HepG2 (cell line): ENCODE measurements at regions not wholly inside any gene's neighbourhood (a gene's known extent, or its start where the extent isn't known, plus 50 kb on each side); places are given as distances from the start of the nearest gene placed in this dataset.

Source experiments
- ATAC-seq: fragments of 200-7000 bp; cut with Tn5 transposase; 3 replicates; pipeline ENCODE4 v1.9.1; 2020; ENCODE audit warnings: mild to moderate bottlenecking, moderate library complexity
- BruUV-seq: library from RNA; stranded (reverse); fragments of 400-500 nt; replicated peaks from 2 replicates; lab custom pipeline; 2021; lab: Mats Ljungman, UMichigan
- CTCF ChIA-PET: fragments of 300-600 bp; formaldehyde crosslinking; extraction: SDS; loops from one replicate; lab custom pipeline; 2021; ENCODE audit warnings: low total read pairs, inconsistent platforms, low intra/inter-chr PET ratio; lab: Yijun Ruan, JAX
- POLR2A ChIA-PET: fragments of 350-600 bp; sonication (Branson Sonifier 250); formaldehyde crosslinking; loops from one replicate; lab custom pipeline; 2020; ENCODE audit warnings: antibody characterized with exemption, inconsistent platforms; lab: Yijun Ruan, JAX
- DNase-seq: peaks from one replicate; pipeline ENCODE4 v3.0.0-alpha.2; 2015; ENCODE audit warnings: low spot score
- FAIRE-seq: peaks from 3 replicates; lab custom pipeline; 2011; peaks lifted over from hg19 to GRCh38; lab: Jason Lieb, UNC
- H2AFZ ChIP-seq: one replicate; pipeline ENCODE4 v1.6.1; 2011; ENCODE audit warnings: low read length, inconsistent platforms
- H3K27ac ChIP-seq: fragments of 300-600 bp; 3 replicates; pipeline ENCODE4 v1.8.0; 2011; ENCODE audit warnings: mixed run types, mild to moderate bottlenecking, mixed read lengths, low read length, inconsistent platforms; ENCODE audit not compliant: insufficient read depth; ENCODE audit errors: extremely low read length
- H3K27me3 ChIP-seq, 2 experiments: fragments of 200-600 bp in 1 of 2; 2 replicates in 1 of 2; 3 replicates in 1 of 2; pipeline versions ENCODE4 v1.6.0 to v1.8.0; 2011; ENCODE audit warnings: low read length in 2 of 2, mild to moderate bottlenecking in 2 of 2, moderate library complexity in 2 of 2, inconsistent platforms in 1 of 2; ENCODE audit not compliant: insufficient read depth in 2 of 2, control insufficient read depth in 1 of 2
- H3K36me3 ChIP-seq, 2 experiments: fragments of 200-600 bp in 1 of 2; replicated peaks in 1 of 2; 2 replicates in 1 of 2; 3 replicates in 1 of 2; pipeline versions ENCODE4 v1.5.1 to v1.8.0; 2011; ENCODE audit warnings: low read length in 2 of 2, inconsistent platforms in 1 of 2; ENCODE audit not compliant: insufficient read depth in 2 of 2, control insufficient read depth in 1 of 2
- H3K4me1 ChIP-seq: 2 replicates; pipeline ENCODE4 v1.5.1; 2012; ENCODE audit warnings: low read length, inconsistent platforms; ENCODE audit not compliant: insufficient read depth
- H3K4me2 ChIP-seq: 2 replicates; pipeline ENCODE4 v1.6.0; 2011; ENCODE audit warnings: low read depth, low read length, inconsistent platforms
- H3K4me3 ChIP-seq, 3 experiments: fragments of 200-600 bp in 1 of 3; sonication (generic), shearing (Covaris generic) in 1 of 3; replicated peaks in 1 of 3; 2 replicates each; pipeline ENCODE4 v1.5.1; 2011 to 2016; ENCODE audit warnings: low read length in 3 of 3, inconsistent platforms in 2 of 3, low read depth in 2 of 3, mild to moderate bottlenecking in 2 of 3, control low read depth in 1 of 3, mixed read lengths in 1 of 3; ENCODE audit not compliant: insufficient read depth in 1 of 3
- H3K79me2 ChIP-seq: one replicate; pipeline ENCODE4 v1.6.1; 2011; ENCODE audit warnings: low read length, inconsistent platforms; ENCODE audit not compliant: insufficient read depth
- H3K9ac ChIP-seq: 2 replicates; pipeline ENCODE4 v1.6.0; 2011; ENCODE audit warnings: mild to moderate bottlenecking, low read depth, low read length, inconsistent platforms; ENCODE audit not compliant: insufficient read depth
- H3K9me3 ChIP-seq: 2 replicates; pipeline ENCODE4 v1.5.1; 2012; ENCODE audit warnings: mild to moderate bottlenecking, low read length
- H4K20me1 ChIP-seq: 2 replicates; pipeline ENCODE4 v1.6.0; 2011; ENCODE audit warnings: inconsistent platforms, mild to moderate bottlenecking, low read length, moderate library complexity; ENCODE audit not compliant: insufficient read depth
- CSRNP2 ChIP-seq: sonication (generic); formaldehyde crosslinking; conservative IDR thresholded peaks from 2 replicates; pipeline ENCODE4 v1.8.0; 2022; ENCODE audit warnings: low read depth, missing genetic modification reagents
- KLF6 ChIP-seq: IDR thresholded peaks from 2 replicates; pipeline ENCODE4 v1.8.0; 2016; ENCODE audit warnings: missing biosample characterization, missing genetic modification reagents
- KMT2B ChIP-seq: IDR thresholded peaks from 2 replicates; pipeline ENCODE4 v1.6.1; 2016; ENCODE audit warnings: missing genetic modification reagents, missing compliant biosample characterization
- NCOR1 ChIP-seq: fragments of 200-600 bp; sonication (generic); IDR thresholded peaks from 2 replicates; pipeline ENCODE4 v1.7.0; 2017; ENCODE audit warnings: antibody characterized with exemption, low read length, borderline replicate concordance
- PREB ChIP-seq: sonication (generic); formaldehyde crosslinking; IDR thresholded peaks from 2 replicates; pipeline ENCODE4 v1.4.0; 2020; ENCODE audit warnings: missing genetic modification reagents
- RERE ChIP-seq: IDR thresholded peaks from 2 replicates; pipeline ENCODE4 v1.6.1; 2016; ENCODE audit warnings: low read depth, missing genetic modification reagents, missing compliant biosample characterization
- TRIM24 ChIP-seq: sonication (generic); formaldehyde crosslinking; IDR thresholded peaks from 2 replicates; pipeline ENCODE4 v1.8.0; 2022; ENCODE audit warnings: mild to moderate bottlenecking, missing genetic modification reagents
- ZNF432 ChIP-seq: sonication (generic); formaldehyde crosslinking; IDR thresholded peaks from 2 replicates; pipeline ENCODE4 v1.5.0; 2020; ENCODE audit warnings: missing genetic modification reagents, mild to moderate bottlenecking, borderline replicate concordance
- ZNF746 ChIP-seq: sonication (generic); formaldehyde crosslinking; IDR thresholded peaks from 2 replicates; pipeline ENCODE4 v1.8.0; 2022; ENCODE audit warnings: mild to moderate bottlenecking, missing genetic modification reagents
- WGBS: methylation state at CpG from one replicate; pipeline ENCODE4 v1.1.6; 2017; ENCODE audit warnings: low lambda C conversion rate; 5-methylcytosine and 5-hydroxymethylcytosine counted together
- in situ Hi-C: cut with HindIII; loops from 2 replicates; pipeline ENCODE4 v1.10.0; 2017; ENCODE audit warnings: low pct_unique_long_range_greater_than_20kb; ENCODE audit not compliant: extremely low pct_ligation_motif_present
- intact Hi-C: fragments of 100-400 bp; cut with micrococcal nuclease; formaldehyde crosslinking; loops from one replicate; pipeline ENCODE4 v1.10.0; 2022; ENCODE audit not compliant: unreplicated experiment

- ATAC-seq (no peak), FAIRE-seq (no peak), DNase-seq (no peak)
- Histone ChIP-seq H2AFZ (no peak overlapping the region), H3K79me2 (no peaks in the 10 kb centered on the region), H3K27me3 (no peaks in the 10 kb centered on the region), H3K9ac (no peak overlapping the region), H3K4me1 (no peaks in the 10 kb centered on the region), H3K27ac (no peak overlapping the region), H3K4me3 (no peak overlapping the region), H4K20me1 (no peaks in the 10 kb centered on the region), H3K4me2 (no peak overlapping the region), H3K9me3 (peaks cover 73% of the 10 kb centered on the region), H3K36me3 (no peaks in the 10 kb centered on the region)
- 6% methylated on average over 2 of the region's 5 CpGs for WGBS
- in situ Hi-C loops = no loop called here
- no peak for TF ChIP-seq PREB (CRISPR knock-in tag)
- TF ChIP-seq KLF6 (CRISPR knock-in tag) = no peak
- TF ChIP-seq KMT2B (CRISPR knock-in tag) = no peak
- TF ChIP-seq ZNF746 = no peak
- TF ChIP-seq ZNF432 (CRISPR knock-in tag) = no peak
- TF ChIP-seq NCOR1 = no peak
- POLR2A ChIA-PET = no interaction called here
- intact Hi-C loops = no loop called here
- CTCF ChIA-PET = no interaction called here
- BruUV-seq = no TSS peak
Measured at GRCh38 chr13:56019606-56020005, 1121.1 kb upstream of the PRR20A start.

- H3K79me2 ChIP-seq = no peaks in the 10 kb centered on the region
- ChIA-PET POLR2A (no interaction called here), CTCF (no interaction called here)
- intact Hi-C loops = no loop called here
- no peaks in the 10 kb centered on the region for H3K4me1 ChIP-seq
- BruUV-seq = no TSS peak
- WGBS = 58% methylated on average over 3 of the region's 3 CpGs
- in situ Hi-C loops = no loop called here
- H4K20me1 ChIP-seq = no peaks in the 10 kb centered on the region
- H3K4me2 ChIP-seq = no peak overlapping the region
- H3K9me3 ChIP-seq = peaks cover 67% of the 10 kb centered on the region
- no peak overlapping the region for H3K9ac ChIP-seq
- no peak overlapping the region for H2AFZ ChIP-seq
- FAIRE-seq (no peak), DNase-seq (no peak), ATAC-seq (no peak)
- no peak overlapping the region for H3K27ac ChIP-seq
- no peaks in the 10 kb centered on the region for H3K27me3 ChIP-seq
- H3K36me3 ChIP-seq = no peaks in the 10 kb centered on the region
- H3K4me3 ChIP-seq = no peak overlapping the region
- TF ChIP-seq CSRNP2 (CRISPR knock-in tag) = no peak
- TF ChIP-seq TRIM24 = no peak
- no peak for TF ChIP-seq RERE (CRISPR knock-in tag)
Measured at GRCh38 chr13:56020425-56020824, 1120.3 kb upstream of the PRR20A start.
